ENCODE measurements at regions not wholly inside any gene's neighbourhood (a gene's known extent, or its start where the extent isn't known, plus 50 kb on each side); places are given as distances from the start of the nearest gene placed in this dataset.

DNA sequence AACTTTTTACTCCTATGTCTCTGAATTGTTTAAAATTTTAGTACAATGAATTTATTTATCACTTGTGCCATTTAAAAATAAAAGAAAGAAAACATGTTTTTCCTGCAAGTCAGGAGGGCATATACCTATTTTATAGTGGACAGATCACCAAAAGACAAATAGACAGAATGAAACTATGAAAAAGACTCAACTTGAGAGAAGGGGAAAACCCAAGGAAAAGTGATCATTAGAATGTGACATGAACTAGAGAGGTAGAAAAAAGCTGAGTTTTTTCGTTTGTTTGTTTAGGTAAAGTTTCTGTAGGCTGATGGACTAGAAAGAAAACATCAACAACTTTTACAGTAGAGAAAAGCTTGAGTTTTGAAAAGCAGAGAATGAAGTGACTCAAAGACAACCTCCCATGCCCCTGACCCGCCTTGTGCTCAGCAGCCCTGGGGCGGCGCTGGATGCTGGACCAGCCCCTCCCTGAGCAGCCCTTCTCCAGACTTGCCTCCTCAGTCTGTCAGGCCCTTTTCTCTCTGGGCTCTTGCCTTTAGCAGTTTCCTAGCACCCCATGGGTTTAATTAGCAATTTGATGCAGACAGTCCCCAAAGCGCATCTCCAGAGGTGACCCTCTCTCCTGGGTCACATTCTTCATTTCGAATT lies 95.1 kb upstream of the ARID2 start:
- DNase-seq: no peak

DNA sequence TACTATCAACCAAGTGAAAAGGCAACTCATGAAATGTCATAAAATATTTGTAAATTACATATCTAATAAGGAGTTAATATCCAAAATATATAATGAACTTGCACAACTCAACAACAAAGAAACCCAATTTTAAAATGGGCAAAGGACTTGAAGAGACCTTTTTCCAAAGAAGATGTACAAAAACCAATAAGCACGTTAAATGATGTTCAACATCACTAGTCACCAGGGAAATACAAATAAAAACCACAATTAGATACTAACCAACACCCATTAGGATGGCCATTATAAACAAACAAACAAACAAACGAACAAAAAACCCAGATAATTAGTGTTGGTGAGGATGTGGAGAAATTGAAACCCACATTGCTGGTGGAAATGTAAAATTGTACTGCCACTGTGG lies 92.3 kb upstream of the ARID2 start:
- no peak for DNase-seq

DNA sequence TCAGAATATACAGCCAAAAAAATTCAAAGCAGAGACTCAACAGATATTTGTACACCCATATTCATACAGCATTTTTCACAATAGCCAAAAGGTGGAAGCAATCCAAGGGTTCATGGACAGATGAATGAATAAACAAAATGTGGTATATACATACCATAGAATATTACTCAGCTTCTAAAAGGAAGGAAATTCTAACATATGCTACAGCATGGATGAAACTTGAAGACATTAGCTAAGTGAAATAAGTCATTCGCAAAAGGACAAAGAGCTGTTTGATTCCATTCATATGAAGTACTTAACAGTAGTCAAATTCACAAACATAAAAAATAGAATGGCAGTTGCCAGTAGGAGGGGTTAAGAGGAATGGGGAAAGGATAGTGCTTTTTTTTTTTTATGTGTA lies 91.8 kb upstream of the ARID2 start:
- DNase-seq: peak; percentile 69

DNA sequence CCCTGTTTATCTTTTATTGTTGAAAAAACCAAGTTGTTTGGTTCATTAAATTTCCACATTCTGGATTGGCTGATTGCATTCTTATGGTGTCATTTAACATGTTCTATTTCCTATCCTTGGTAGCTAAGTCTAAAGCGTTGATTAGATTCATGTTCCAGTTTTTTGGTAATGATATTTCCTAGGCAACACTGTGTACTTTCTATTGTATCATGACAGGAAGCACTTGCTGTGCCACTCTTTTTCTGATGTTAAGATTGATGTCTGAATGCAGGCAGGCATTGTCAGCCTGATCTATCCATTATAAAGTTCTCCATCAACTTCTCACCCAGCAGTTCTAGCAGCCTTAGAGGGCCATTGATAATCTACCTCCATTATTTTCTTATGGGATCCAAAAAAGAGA lies 91.1 kb upstream of the ARID2 start:
- DNase-seq: no peak

DNA sequence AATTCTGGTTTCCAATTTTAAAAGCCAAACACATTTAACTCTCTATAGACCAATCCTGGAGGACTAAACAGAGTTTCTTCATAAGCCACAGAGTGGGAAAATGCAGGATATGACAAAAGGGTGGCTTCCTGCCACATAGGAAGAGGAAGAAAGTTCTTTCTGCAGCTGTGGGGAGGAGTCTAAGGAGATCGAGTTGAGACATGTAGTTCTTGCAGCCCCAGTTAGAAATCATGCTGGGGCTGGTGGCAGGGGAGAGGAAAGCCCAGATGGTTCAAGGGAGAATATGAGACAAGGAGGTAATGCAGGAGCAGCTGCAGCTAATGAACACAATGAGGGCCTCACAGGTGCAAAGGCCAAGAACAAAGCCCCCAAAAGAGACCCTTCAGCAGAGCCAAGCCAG lies 85.0 kb upstream of the ARID2 start:
- DNase-seq: no peak

DNA sequence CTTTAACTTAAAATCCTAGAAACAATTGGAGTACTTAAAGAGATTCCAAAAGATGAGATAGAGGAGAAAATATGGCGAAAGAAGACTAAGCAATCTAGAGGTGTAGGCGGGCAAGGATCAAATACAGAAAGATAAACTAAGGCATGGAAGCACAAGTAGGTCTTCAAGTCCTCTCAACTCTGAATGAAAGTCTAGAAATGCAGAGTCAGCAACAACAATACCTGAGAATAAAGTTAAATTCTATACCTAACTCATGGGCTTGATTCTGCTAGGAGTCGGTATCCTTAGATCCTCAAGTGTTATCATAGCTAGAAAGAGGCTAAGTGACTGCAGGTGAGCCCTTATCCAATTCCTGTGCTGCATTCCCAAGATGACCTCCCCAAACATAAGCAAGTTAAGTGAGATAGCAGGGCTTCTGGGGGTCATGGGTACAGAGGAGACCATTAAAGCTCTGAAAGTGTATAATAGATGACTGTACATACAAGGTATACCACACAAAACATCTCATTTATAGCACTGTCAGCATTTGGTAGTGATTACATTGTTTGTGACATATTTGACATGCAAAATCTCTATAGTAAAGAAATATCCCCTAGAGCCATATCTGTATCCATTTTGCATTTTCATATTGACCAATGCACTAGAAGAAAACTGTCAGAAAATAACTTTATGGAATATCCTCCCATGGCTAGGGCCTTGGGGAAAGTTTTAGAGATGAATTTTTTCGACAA lies 82.5 kb upstream of the ARID2 start:
- no peak for DNase-seq

DNA sequence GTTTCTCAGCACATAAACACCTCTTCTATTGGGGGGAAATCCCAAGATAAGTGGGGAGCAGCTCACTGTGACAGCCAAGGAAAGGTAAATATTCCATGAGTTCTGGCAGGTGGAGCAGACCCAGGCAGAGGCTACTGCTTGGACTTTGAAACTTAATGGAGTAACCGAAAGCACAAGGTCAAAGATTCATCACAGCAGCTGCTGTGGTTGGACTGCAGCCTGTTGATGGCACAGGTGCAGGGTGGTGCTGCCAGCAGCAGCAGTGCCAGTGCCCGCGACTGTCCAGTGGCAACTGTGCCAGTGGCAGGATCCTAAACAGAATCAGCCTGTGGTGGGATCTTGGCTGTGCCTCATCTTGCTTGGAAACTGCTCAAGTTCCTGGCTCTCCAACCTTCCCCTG lies 81.4 kb upstream of the ARID2 start:
- no peak for DNase-seq

DNA sequence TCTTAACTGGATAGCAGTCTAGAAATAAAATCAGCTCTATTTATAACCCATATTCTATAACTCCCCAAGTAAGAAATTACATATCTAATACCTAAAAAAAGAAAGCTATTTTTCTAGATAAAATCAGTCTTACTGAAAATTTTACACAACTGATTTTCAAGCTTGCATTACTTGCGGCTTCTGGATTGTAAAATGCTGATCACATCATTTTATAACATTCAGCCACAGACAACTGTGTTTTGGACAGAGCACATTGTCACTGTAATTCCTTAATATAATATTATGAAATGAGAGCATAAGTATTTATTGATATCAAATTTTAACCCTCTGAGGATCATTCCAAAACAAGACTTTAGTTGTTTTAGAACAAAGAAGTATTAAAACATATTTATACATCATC lies 78.5 kb upstream of the ARID2 start:
- DNase-seq: no peak

DNA sequence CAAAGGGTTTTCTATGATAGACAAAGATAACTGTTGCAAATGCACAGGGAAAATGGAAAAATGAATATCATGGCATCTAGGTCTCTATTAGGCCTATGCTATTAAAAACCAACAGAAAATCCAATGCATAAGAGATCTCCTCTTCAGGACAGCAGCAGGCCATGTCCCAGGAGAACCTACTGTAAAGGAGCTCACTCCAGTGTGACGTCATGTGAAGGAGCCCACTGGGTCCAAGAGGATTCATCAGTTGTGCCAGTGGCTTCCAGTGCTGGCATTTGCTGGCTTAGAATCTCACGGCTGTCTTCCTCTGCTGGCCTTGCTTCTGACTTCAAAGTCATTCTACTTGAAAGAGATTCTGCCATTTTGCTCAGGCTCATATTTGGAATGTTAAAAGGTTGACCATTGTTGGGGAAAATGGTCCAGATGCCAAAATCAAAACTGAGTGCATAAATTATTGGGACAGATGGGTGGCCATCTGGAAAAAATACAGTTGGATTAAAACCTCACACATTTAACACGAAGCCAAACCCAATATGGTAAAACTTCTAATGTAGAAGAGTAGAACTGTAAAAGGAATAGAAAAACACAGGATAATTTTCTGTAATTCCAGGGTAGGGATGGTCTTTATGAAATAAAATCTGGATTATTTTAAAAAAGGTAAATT lies 75.4 kb upstream of the ARID2 start:
- DNase-seq: no peak

DNA sequence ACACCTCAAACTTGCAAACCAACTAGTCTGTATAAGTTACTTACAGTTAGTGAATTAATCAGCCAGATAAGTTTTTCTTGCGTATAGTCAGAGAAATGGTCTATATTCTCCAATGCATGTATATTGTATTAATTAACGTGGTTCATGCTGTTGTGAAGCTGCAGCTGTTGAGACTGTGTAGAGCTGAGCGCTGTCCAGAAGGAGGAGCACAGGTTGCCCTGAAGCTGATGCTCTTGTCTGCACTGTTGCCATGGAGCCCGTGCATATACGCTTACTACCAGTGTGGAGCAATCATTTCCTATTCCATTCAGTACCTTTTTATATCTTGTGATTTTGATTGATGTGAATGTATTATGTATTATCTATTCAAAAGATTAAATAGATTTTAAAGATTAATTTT lies 74.3 kb upstream of the ARID2 start:
- DNase-seq: peak; percentile 23

DNA sequence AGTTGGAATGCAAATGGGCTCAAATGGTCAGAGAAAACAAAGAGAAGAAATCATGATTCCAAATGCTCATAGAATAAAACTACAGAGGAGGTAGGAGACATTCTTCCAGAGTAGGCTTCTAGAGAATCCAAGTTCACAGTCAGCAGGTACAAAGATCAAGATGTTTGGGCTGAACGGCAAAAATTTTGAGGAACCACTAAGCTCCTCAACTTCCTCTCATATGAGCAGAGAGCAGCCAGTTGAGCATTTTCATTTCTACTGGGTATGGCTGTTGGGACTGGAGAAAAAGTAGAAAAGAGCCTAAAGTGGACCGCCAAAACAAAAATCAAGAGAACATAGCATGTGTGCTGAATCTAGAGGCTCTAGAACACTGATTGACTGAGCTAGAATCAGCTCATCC lies 73.8 kb upstream of the ARID2 start:
- no peak for DNase-seq

DNA sequence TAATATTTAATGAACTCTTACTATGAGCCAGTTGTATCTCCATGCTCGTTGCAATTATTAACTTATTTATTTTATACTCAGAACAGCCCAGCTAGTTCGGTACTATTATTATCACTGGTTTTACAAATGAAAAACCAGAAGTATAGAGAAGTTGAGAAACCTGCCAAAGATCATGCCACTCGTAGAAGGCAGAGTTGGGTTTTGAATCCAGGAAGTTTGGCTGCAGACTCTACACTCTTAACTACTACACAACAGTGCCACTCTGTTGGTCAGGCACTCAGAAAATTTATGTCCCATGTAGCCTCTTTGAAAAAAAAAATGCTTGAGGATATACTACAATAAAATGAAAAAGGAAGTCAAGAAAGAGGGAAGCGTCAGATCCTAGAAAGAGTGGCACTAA lies 71.5 kb upstream of the ARID2 start:
- DNase-seq: no peak

DNA sequence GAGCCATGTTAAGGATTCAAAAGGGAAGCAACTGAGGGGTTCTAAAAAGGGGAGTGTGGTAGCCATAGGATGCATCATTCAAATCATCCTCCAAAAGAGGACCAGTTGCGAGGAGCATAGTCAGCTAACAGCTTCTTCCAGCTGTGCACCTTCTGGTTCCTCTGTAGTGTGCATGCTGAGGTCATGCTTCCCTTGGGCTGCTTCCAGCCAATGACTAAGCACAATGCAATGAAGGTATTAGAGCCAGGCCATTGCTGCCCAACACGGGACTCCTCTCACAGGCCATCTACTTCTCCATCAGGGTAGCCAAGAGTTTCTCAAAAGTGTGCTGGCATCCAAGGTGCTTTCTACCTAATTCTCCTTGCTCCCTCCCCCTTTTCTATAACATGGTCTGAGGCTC lies 69.2 kb upstream of the ARID2 start:
- no peak for DNase-seq

DNA sequence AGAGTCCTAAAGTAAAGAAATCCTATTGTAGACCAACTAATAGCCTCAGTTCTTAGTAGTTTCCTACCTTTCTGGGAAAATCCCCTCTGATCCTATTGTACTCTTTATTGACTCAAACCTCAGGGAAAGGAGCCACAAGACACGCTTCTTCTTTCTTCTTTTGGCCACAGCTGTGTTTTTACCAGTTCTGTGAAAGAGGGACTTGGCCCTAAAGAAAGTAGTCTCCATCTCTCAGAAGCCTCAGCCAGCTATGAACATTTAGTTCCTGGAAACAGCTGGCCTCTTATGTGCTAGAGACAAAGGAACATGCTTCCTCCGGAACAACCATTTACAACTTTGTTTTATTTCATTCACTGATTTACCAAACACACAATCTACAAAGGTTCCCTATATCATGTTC lies 66.1 kb upstream of the ARID2 start:
- DNase-seq: no peak

DNA sequence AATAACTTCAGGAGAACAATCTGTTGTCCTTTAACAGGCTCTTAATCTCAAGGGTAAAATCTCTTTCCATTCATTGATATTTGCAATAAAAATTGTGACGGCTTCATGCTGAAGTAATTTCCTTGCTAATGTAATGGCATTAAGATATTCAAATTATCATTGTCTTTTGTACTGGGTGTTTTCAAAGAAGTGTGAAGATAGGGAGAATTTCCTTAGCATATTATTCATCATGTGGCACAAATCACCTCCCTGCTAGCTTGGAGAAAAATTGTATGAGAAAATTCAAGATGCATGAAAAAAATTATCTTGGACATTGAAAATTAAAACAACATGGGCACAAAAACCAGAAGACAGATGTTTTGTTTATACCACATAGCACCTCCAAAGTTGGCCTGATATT lies 63.6 kb upstream of the ARID2 start:
- DNase-seq: no peak

DNA sequence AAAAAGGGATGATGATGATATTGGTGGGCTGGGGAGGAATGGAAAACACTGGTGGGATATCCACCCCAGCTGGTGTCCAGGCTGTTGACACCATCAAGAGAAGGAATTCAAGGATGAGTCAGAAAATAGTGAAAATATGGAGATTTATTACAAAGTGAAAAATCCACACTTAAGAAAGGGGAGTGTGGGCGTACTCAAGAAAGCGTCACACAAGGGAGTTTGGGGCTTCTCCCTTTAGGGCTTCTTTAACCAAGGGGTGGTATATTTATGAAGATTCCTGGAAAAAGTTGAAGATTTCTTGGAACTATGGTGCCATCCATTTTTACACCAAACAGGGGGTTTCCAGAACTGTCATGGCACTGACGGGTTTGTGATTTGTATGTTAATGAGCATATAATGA lies 63.1 kb upstream of the ARID2 start:
- DNase-seq: no peak

DNA sequence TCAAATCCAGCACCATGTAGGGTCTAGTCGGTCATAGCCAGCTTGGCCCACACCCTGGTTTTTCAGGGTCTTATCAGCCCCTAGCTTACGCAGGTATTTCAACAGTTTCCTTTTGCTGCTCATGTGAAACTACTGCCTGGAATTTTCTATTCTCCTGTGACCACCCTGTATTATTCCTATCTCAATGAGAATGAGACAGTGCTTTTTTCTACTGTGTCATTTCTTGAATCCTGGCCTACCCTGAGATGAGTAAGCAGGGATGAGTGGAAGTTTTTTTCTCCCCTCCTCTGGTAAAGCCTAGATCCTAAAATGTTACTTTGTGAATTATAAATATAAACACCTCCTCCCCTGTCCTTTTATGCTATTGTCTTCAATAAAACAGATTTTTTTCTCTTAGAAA lies 62.7 kb upstream of the ARID2 start:
- DNase-seq: no peak

DNA sequence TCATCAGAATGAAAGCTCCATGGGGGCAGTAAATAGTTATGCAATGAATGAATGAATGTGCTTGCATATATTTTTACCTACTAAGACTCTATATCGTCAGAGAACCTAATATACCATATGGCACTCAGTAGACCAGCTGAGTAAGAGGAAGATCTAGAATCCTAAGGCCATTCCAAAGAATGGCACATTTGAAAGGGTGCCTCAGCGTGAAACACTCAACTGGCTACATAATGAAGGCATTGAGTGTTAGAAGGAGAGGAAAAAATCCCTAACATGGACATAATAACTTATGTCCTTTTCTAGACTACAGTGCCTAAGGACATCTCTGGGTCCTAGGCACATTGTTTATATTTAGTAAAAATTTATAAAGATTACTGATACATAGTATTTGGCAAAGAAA lies 61.7 kb upstream of the ARID2 start:
- DNase-seq: no peak

DNA sequence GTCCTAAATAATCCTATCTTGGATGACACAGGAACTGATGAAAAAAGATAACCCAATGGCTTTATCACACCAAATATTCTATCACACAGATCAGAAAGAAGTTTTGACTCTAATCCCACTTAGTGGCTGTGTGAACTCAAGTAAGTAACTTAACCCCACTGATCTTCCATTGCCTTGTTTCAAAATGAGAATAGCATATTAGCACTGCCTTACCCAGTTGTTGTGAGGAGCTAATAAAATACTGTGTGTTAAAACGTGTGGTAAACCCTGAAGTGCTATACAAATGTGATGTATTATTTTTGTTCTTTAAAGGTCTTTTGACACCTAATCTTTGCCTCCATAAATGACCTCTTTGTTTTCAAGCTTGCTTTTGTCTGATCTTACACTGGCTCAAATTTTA lies 60.9 kb upstream of the ARID2 start:
- no peak for DNase-seq

DNA sequence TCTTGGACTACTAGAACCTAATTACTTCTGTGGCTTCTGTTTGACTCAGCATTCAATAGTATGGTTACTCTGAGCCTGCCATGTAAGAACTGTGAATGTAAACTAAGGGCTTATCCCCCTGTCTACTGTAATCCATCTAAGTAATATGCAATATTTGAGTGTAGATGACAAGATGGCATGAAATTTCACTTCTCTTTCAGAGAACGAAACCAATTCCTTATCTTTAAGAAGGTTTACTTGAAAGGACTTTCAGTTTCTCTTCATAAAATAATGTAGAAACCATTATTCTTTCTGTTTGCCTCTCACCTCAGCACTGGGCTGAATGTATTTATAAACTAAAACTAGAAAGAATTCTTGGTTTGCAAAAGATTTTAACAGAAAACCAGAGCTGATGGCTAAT lies 60.4 kb upstream of the ARID2 start:
- no peak for DNase-seq

DNA sequence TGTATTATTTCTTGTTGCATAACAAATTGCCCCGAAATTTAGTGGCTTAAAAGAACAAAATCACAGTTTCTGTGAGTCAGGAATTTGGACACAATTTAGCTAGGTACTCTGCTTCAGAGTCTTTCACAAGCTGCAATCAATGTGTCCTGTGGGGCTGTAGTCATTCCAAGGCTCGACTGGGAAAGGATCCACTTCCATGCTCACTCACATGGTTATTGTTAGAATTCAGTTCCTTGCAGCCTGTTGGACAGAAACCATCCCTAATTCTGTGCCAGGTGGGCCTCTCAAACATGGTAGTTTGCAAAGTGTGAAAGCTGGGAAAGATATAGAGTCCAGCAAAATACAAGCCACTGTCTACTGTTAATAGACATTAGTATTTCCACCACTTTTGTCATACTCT lies 59.7 kb upstream of the ARID2 start:
- no peak for DNase-seq

DNA sequence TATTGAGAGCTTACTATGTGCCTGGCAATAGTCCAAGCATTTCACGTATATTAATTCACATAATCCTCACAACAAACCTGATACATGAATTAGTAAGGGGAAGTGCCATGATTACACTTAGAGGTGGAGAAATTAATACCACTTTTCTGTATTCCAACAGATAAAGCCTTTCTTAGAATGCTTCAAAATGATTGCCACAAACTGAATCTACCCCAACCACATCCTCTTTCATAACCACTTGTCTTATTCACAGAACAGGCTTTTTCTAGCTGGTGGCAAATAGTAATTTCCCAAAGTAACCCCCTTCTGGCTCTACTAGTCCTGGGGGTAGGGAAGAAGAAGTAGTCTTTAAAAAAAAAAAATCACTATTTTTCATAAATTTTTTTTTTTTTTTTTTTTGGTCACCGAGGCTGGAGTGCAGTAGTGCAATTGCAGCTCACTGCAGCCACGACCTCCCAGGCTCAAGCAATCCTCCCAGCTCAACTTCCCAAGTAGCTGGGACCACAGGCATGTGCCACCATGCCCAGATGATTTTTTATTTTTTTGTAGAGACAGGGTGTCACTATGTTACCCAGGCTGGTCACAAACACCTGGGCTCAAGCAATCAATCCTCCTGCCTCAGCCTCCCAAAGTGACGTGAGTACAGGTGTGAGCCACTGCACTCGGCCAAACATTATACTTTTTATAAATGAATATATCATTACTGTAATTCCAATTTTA lies 59.0 kb upstream of the ARID2 start:
- DNase-seq: no peak

DNA sequence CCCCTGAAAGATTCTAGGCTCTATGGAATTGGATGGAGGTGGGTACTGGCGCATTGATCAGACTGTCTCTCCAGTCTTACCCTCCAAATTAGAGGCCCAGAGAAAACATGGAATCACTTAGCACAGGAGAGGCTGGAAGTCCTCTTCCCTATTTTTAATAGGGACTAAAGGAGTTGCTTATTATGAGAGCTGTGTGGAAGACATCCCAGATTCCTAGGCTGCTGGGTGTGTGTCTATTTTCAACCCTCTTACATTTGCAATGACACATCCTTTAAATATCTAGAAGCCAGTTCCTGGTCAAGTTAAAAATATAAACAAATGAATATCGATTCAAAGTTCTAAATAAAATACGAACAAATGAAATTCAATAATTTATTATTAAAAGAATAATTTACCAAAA lies 58.3 kb upstream of the ARID2 start:
- no peak for DNase-seq

Data from NCI-H526 treated with DMSO at 0.1 percent for 48 hours (cell line).